ENCODE measurements at regions not wholly inside any gene's neighbourhood (a gene's known extent, or its start where the extent isn't known, plus 50 kb on each side); places are given as distances from the start of the nearest gene placed in this dataset.

DNA sequence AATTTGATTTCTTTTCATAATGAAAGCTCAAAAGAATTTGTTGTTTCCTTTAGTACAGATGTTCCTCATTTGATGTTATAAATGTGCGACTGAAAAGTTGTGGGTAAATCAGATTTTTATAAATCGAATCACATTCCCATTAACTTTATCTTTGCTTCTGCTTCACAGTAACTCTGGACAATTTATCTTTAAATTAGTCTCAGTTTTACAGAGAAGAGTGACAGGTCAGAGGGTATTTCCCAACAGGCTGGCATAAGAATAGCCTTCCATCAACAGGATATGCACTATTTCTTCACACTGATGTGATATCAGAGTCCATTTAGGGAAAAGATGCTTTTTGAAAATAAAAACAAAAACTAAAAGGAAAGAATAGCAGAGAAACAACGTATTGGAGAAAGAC, 286.9 kb downstream of the FRK start:
- TF ChIP-seq POLR2A (IDR thresholded peaks at IDR 0.05; ENCODE audit: low read length) (no peak), GATA1 (IDR thresholded peaks at IDR 0.05; ENCODE audit: low read depth, low read length) (no peak)
